Endodermal cell (in vitro differentiated cells): ENCODE measurements at regions not wholly inside any gene's neighbourhood (a gene's known extent, or its start where the extent isn't known, plus 50 kb on each side); places are given as distances from the start of the nearest gene placed in this dataset.

ENCODE experiments used
- DNase-seq: peaks from one replicate; pipeline ENCODE4 v3.0.0-alpha.2; 2017
- H3K27ac ChIP-seq: 2 replicates; pipeline ENCODE4 v1.5.1; 2013; ENCODE audit warnings: mild to moderate bottlenecking, low read depth, low read length, moderate library complexity
- H3K27me3 ChIP-seq: 2 replicates; pipeline ENCODE4 v1.6.1; 2013; ENCODE audit warnings: mild to moderate bottlenecking, low read length, moderate library complexity; ENCODE audit not compliant: insufficient read depth, control insufficient read depth, poor library complexity, severe bottlenecking
- H3K36me3 ChIP-seq: 2 replicates; pipeline ENCODE4 v1.7.0; 2013; ENCODE audit warnings: mild to moderate bottlenecking, low read length, moderate library complexity; ENCODE audit not compliant: control insufficient read depth, insufficient read depth
- H3K4me1 ChIP-seq: one replicate; pipeline ENCODE4 v1.7.0; 2013; ENCODE audit warnings: low read length; ENCODE audit not compliant: control insufficient read depth, insufficient read depth
- H3K4me3 ChIP-seq: 2 replicates; pipeline ENCODE4 v1.5.1; 2013; ENCODE audit warnings: mild to moderate bottlenecking, low read length, moderate library complexity
- H3K9ac ChIP-seq: 2 replicates; pipeline ENCODE4 v1.6.1; 2013; ENCODE audit warnings: mild to moderate bottlenecking, low read length, moderate library complexity; ENCODE audit not compliant: poor library complexity, severe bottlenecking; ENCODE audit errors: extremely low read depth
- H3K9me3 ChIP-seq: 2 replicates; pipeline ENCODE4 v1.6.1; 2013; ENCODE audit warnings: mild to moderate bottlenecking, low read length, moderate library complexity; ENCODE audit not compliant: control insufficient read depth
- H3K27ac Mint-ChIP-seq: 2 replicates; pipeline ENCODE4 v1.8.0; 2020; ENCODE audit warnings: mixed read lengths
- H3K27me3 Mint-ChIP-seq: 2 replicates; pipeline ENCODE4 v1.8.0; 2021; ENCODE audit warnings: mild to moderate bottlenecking, mixed read lengths; ENCODE audit not compliant: insufficient read depth
- H3K36me3 Mint-ChIP-seq: 2 replicates; pipeline ENCODE4 v1.8.0; 2020; ENCODE audit warnings: low read depth, mixed read lengths
- H3K4me1 Mint-ChIP-seq: 2 replicates; pipeline ENCODE4 v1.8.0; 2020; ENCODE audit warnings: mixed read lengths
- H3K4me3 Mint-ChIP-seq: 2 replicates; pipeline ENCODE4 v1.8.0; 2020; ENCODE audit warnings: mild to moderate bottlenecking, moderate library complexity, mixed read lengths
- H3K9me3 Mint-ChIP-seq: 2 replicates; pipeline ENCODE4 v1.8.0; 2020; ENCODE audit warnings: mild to moderate bottlenecking, mixed read lengths
- CTCF ChIP-seq: fragments of 200-600 bp; sonication (generic); conservative IDR thresholded peaks from 2 replicates; pipeline ENCODE4 v1.5.0; 2021; ENCODE audit warnings: antibody characterized with exemption, mild to moderate bottlenecking
- WGBS, 2 experiments: methylation state at CpG; one replicate each; pipeline versions ENCODE4 v1.1.5 to v1.1.7; 2013; ENCODE audit warnings: missing lambda C conversion rate in 2 of 2, mixed read lengths in 1 of 2; ENCODE audit not compliant: insufficient coverage in 1 of 2, insufficient read length in 1 of 2; 5-methylcytosine and 5-hydroxymethylcytosine counted together

- Mint-ChIP-seq H3K27me3 (no peaks in the 10 kb centered on the region), H3K4me1 (peaks cover 2% of the 10 kb centered on the region), H3K4me3 (no peak overlapping the region), H3K36me3 (no peaks in the 10 kb centered on the region), H3K27ac (no peak overlapping the region), H3K9me3 (peaks cover 4% of the 10 kb centered on the region)
- Histone ChIP-seq H3K27me3 (no peaks in the 10 kb centered on the region), H3K36me3 (no peaks in the 10 kb centered on the region), H3K9ac (no peak overlapping the region), H3K27ac (no peak overlapping the region), H3K4me3 (no peak overlapping the region), H3K9me3 (peaks cover 4% of the 10 kb centered on the region), H3K4me1 (no peaks in the 10 kb centered on the region)
- 48 to 59% methylated on average over 3 to 4 of the region's 4 CpGs for WGBS, 2 experiments
- DNase-seq = peak; percentile 79
- TF ChIP-seq CTCF = peak; percentile 74
These were observed 514.9 kb upstream of the GOT2 start for GRCh38 chr16:59249011-59249410.

DNA sequence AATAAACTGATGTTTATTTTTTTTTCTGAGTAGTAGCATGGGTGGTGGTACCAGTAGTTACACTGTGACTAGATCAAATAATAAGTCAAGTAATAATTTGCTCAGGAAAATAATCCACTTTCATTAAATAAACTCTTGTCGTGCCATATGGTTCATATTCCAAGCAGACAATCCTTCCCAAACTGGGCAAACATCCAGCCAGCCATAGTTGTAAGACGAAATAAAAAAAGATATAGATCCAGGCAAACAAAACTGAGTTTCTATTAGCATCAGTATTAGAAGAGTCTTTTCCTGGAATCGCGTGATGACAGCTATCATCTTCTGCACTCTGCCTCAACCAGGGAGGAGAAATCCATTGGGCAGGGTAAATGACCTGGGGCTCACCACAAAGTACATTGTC is 508.4 kb upstream of the GOT2 start:
- Histone ChIP-seq H3K27ac (no peak overlapping the region), H3K27me3 (no peaks in the 10 kb centered on the region), H3K36me3 (no peaks in the 10 kb centered on the region), H3K9me3 (no peaks in the 10 kb centered on the region), H3K9ac (no peak overlapping the region), H3K4me3 (no peak overlapping the region), H3K4me1 (peaks cover 4% of the 10 kb centered on the region)
- H3K4me3 Mint-ChIP-seq = no peak overlapping the region
- no peaks in the 10 kb centered on the region for H3K36me3 Mint-ChIP-seq
- no peak overlapping the region for H3K27ac Mint-ChIP-seq
- 91 to 95% methylated on average over 3 to 4 of the region's 4 CpGs for WGBS, 2 experiments
- no peak for DNase-seq
- no peaks in the 10 kb centered on the region for H3K27me3 Mint-ChIP-seq
- no peaks in the 10 kb centered on the region for H3K9me3 Mint-ChIP-seq
- no peak for TF ChIP-seq CTCF
- peaks cover 6% of the 10 kb centered on the region for H3K4me1 Mint-ChIP-seq

GRCh38 chr16:59238246-59238645 is 504.1 kb upstream of the GOT2 start:
- Mint-ChIP-seq H3K36me3 (no peaks in the 10 kb centered on the region), H3K9me3 (no peaks in the 10 kb centered on the region), H3K27ac (no peak overlapping the region), H3K4me3 (no peak overlapping the region), H3K4me1 (peaks cover 6% of the 10 kb centered on the region), H3K27me3 (no peaks in the 10 kb centered on the region)
- Histone ChIP-seq H3K36me3 (no peaks in the 10 kb centered on the region), H3K4me1 (peaks cover 4% of the 10 kb centered on the region), H3K9ac (no peak overlapping the region), H3K9me3 (no peaks in the 10 kb centered on the region), H3K27ac (no peak overlapping the region), H3K4me3 (no peak overlapping the region), H3K27me3 (no peaks in the 10 kb centered on the region)
- no peak for TF ChIP-seq CTCF
- 91% methylated on average over 3 of the region's 3 CpGs; no CpG with 5 or more reads in 1 of the 2 experiments for WGBS, 2 experiments
- DNase-seq = no peak
